AG10803 (cell line): ENCODE measurements at regions not wholly inside any gene's neighbourhood (a gene's known extent, or its start where the extent isn't known, plus 50 kb on each side); places are given as distances from the start of the nearest gene placed in this dataset.

Experiments used
- DNase-seq: peaks from one replicate; pipeline ENCODE4 v3.0.0; 2010; ENCODE audit warnings: low read depth
- H3K4me3 ChIP-seq: 2 replicates; pipeline ENCODE4 v1.5.1; 2011; ENCODE audit warnings: mild to moderate bottlenecking, low read length, control low read depth
- CTCF ChIP-seq: conservative IDR thresholded peaks from 2 replicates; pipeline ENCODE4 v1.5.1; 2011; ENCODE audit warnings: mild to moderate bottlenecking, low read length, control low read depth, inconsistent platforms

GRCh38 chrX:39809331-39809730, 288.4 kb downstream of the BCOR start:
- DNase-seq: peak; percentile 73
- H3K4me3 ChIP-seq: no peak overlapping the region
- no peak for TF ChIP-seq CTCF

GRCh38 chrX:39810901-39811300, 286.9 kb downstream of the BCOR start:
- no peak for TF ChIP-seq CTCF
- no peak overlapping the region for H3K4me3 ChIP-seq
- no peak for DNase-seq

GRCh38 chrX:39811376-39811775, 286.4 kb downstream of the BCOR start:
- no peak overlapping the region for H3K4me3 ChIP-seq
- no peak for TF ChIP-seq CTCF
- DNase-seq: no peak

DNA sequence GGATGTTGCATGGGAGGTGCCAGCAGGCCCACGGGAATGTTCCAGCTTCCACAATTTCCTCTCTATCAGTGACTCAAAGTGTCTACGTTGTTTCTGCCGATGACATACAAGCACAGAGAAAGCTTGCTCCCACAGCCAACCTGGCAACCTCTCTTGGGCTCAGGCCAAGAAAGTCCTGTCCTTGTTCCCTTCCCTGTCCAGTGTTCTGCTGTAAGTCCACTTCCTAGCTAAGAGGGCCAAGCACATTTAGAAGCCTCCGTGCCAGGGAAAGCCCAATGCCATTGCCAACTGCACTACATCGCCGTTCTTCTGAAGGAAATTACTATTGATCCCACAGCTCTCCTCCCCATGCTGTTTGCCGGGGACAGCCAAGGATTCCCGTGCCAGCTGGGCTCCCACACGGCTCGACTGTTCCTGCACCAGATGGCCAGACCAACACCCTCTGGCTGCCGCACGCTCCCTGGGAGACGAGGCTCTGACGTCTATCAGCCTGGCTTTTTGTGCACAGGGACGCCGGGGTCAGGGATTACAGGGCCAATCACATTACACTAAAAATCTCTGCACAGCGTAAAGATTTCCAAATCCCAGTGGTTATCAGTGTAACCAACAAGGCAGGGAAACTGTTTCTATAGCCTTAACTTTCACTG, 284.0 kb downstream of the BCOR start:
- TF ChIP-seq CTCF: no peak
- H3K4me3 ChIP-seq: no peak overlapping the region
- peak; percentile 86 for DNase-seq

DNA sequence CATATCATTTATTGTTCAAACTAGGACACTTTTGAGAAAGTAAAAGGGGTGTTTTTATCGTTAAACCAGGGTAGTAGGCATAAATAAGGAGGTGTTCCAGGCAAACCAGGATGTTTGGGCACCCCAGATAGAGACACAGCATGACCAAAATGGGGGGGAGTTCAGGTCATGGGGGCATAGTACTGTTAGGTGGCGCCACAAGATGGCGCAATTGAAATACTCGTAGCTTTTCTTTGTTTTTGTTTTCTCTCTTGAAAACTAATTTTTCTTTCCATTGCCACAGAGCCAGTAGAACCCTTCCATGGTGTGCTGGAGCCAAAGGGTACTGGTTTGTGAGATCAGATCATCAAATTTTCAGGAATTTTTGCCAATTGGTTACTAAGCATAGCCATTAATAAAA, 283.4 kb downstream of the BCOR start:
- DNase-seq: peak; percentile 23
- peak; percentile 60 for TF ChIP-seq CTCF
- no peak overlapping the region for H3K4me3 ChIP-seq

DNA sequence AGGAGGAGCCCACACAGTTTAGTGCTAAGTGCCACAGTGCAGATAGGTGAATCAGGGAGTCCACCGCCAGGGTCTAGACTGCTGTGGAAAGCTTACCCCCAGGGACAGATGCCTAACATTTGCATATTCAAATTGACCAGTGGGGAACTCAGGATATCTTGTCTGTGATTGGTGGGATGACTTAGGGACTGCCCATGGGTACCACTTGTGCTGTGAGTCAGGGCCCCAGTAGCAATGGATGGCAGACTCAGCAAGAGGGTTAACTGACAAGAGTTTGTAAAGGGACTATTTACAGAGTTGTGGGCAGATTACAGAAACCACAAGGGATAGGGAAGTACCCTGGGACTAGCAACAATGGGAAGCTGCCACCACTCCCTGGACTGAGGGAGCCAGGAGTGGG, 282.1 kb downstream of the BCOR start:
- no peak overlapping the region for H3K4me3 ChIP-seq
- no peak for TF ChIP-seq CTCF
- no peak for DNase-seq

DNA sequence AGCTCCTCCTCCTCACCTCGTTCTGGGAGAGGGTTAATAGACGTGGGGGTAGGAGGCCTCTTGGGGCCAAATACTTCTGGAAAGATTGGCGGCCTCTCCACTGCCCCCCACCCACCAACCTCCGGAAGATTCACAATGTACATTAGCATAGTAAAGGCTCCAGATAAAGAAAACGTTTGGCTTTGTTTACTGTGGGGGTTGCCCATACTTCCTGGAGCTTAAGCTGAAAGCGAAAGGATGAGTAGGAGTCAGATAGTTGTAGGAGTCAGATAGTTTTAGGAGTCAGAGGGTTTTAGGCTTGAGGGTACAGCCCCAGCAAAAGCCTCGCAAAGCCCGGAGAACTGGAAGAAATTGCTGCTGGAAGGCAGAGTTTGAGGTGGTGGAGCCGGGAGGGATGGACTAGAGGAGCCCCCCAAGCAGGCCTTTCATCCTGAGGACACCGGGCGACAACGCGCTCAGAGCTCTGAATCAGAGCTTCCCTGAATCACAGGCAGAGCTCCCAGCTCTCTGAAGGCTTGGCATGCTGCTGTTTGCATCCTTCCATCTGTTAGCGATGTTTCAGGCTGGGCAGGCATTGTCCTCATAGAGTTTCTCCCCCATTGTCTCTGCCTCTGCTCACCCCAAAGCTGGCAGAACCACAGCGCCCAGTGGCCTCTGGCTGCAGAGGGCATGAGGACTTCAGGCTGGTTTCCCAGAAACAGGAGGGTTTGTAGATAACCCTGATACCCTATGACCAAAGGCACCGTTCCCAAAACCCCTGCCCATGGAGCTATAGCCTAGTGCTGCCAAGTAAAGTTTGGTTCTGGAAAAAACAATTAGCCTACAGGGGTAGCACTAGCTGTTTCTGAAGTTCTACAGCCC, 280.7 kb downstream of the BCOR start:
- DNase-seq: peak; percentile 50
- H3K4me3 ChIP-seq: peak overlapping the region; percentile 30; the same call in 1 of the 2 replicates
- TF ChIP-seq CTCF: no peak
